ENCODE measurements at regions not wholly inside any gene's neighbourhood (a gene's known extent, or its start where the extent isn't known, plus 50 kb on each side); places are given as distances from the start of the nearest gene placed in this dataset.

DNA sequence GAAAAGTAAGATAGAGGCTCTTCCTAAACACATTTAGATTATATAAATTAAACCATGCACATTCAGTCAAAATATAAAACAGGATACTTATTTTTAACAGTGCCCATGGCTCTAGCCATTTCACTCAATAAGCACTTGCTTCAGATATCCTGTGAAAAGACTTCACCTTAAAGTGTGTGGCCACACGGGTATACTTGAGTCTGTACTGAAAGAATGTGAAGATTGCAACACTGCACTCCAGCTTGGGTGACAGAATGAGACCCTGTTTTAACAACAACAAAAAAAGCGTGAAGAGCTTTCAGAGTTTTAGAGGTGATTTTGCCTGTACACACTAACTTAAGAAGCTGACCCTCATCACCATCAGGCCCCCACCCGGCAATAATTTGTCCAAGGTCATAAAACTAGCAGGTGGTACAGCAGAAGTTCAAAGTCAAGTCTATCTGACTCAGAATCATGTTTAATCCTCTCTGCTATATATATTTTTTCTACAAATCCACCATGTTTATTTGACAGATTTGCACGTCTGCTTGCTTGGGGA lies 203.5 kb upstream of the GUCY1A2 start:
- DNase-seq (ENCODE audit: low spot score), result no peak

DNA sequence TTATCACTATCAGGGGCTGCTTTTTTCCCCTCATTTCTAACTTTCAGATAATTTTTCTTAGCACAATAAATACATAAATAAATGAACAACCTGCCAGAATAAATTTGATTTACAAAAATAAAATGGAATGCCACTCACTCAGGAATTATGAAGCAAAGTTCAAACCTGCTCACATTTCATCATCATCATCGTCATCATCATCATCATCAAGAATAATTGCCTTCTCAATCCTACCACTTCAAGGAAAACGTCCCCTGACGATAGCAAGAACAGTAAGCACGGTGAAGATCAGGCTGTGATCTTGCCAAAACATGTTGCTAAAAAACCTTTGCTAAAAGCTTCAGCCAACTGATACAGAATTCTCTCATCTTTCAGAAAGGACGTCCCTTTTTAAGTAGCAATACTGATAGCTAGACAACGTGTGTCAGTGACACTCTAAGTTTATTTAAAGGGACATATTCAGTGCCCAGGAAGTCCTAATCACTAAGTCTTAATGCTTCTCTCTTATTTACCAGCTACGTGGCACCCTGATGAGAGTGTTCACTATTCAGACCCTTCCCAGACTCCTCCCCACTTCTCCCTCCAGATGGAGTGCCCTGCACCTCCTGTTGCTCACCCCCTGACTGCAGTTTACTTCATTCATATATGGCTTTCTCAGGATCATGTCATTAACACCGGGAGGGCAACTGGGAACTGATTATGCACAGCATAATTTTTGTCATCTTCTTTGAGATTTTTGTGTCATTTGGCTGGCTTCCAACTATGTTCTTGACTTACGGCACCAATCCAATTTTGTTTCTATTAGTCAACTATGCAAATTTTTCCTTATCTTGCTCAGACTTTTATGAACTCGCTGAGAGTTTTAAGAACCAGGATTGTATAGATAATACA lies 200.1 kb upstream of the GUCY1A2 start:
- DNase-seq (ENCODE audit: low spot score), result peak; percentile 12

DNA sequence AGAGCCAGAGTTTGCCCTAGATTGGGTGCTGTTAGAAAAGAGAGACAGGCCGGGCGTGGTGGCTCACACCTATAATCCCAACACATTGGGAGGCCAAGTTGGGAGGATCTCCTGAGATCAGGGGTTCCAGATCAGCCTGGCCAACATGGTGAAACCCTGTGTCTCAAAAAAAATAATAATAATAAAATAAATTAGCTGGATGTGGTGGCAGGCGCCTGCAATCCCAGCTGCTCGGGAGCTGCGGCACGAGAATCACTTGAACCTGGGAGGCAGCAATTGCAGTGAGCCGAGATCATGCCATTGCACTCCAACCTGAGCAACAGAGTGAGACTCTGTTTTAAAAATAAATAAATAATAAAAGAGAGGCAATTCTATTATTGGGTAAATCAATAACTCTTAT lies 199.2 kb upstream of the GUCY1A2 start:
- DNase-seq (ENCODE audit: low spot score), result no peak

DNA sequence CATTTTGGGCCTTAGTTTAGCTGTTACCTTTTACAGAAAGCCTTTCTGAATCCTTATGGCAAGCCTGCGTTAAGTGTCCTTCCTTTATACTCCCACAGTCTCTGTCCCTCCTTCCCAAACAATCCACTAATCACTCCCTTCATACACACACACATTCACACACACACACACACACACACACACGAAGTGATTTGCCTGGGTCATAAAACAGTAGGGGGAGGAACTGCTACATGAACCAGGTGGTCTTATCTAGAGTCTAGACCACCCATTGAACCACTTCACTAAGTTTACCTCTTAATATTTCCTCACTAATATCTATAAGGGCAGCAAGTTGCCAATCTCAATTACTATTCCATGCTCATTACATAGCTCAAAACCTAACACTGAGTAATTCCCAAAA lies 196.7 kb upstream of the GUCY1A2 start:
- DNase-seq (ENCODE audit: low spot score), result no peak

DNA sequence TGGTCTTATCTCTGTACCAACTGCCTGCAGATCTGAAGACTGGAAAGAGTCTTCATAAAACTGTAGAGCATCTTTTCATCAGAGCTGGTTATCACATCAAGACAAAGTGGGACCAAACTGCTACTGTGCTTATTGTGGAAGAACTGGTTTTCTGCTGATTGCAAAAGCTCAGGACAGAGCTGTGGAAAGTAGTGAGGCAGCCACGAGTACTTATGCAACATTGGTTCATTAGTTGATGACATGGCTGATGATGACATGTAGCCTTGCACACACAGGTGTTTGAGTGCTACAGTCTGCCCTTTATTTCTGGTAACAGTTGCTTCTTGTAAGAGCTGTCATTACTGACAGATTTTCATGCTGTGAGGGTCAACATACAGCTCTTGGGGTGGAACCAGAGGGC lies 185.4 kb upstream of the GUCY1A2 start:
- no peak for DNase-seq (ENCODE audit: low spot score)

DNA sequence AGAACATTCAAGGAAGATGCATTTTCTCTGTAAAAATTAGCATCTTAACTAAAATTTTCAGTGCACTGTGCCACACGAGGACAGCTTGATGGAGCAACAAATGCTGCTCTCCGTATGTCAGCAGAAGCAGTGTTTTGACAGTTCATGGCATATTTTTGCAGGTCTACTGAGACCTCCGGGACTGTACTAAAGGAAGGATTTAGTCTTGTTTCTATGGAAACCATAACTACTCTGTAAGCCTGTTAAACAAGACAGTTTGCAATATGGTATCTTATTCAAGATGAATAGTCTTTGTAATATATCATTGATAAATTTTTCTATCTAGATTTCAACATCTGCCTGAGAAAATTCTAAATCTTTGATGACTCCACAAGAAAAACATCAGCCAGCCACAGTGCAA lies 184.0 kb upstream of the GUCY1A2 start:
- no peak for DNase-seq (ENCODE audit: low spot score)

DNA sequence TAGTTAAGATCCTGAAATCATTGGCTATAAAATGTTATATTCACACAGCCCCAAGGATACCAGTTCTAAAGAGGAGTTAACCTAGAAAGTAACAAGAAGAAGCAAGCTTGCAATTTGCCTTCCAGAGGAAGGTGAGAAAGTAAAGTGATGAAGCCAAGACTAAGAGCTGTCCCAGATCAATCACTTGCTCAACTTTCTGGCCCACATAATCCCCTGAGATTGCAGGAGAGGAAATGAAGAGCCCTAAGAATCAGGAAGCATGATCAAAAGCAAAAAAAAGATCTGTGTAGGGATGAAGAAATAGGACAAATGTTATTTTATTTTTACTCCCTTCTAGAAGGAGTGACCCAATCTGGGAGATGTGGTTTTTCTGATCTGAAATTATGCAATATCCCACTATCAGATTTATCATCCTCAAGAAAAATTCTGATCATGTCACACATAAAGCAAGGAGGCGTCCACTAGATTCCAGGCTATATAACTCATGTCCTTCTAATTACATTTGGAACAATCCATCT lies 180.3 kb upstream of the GUCY1A2 start:
- DNase-seq (ENCODE audit: low spot score), result no peak

DNA sequence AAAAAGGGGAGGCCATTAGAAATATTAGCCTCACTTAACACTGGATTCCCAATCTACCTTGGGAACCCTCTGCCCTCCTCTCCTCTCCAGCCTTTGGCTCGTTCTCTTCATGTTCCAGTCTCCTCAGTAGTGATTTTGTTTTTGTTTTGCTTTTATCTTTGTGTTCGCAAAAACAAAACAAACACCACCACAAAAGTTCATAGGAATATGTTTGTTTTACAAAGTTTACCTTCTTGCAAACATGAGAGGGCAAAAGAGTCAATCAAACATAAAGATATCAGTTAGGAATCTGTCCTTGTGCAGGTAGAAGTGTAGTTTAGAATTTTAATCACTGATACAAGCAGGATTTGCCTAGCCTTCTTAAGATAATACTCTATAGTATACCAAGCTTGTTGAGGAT lies 179.7 kb upstream of the GUCY1A2 start:
- DNase-seq (ENCODE audit: low spot score), result no peak

DNA sequence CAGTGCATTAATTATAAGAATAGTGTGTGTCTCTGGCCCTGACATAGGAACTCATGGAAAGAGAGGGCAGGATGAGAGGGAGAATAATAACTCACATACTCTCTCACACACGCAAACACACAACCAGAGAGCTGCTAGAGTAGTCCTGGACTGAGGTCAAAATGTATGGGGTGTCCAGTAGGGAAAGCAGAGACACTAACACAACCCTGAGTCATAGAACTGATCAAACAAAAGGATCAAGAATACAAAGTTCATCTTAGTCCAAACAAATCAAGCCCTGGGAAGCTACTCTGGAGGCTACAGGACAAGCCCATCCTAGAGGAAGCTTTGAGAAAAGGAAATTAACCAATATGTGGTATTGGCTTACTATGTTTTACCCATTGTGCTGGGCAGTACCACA lies 178.5 kb upstream of the GUCY1A2 start:
- DNase-seq (ENCODE audit: low spot score), result no peak

DNA sequence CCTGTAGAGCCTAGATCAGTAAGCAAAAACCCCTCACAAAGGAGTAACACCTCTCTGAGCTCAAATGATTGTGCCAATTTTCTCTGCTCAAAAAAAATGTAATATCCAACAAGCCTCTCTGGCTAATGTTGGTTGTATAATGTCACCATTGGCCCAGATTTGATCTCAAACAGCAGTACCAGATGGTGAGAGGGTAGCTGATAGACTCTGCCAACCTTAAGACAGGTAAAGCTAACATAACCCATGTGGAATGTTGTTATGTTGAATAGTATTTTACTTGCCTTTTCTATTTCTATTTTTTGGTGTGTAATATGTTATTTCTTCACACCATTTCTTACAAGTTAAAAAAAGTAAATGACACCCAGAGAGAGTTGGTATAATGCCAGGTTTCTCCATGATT lies 166.7 kb upstream of the GUCY1A2 start:
- no peak for DNase-seq (ENCODE audit: low spot score)

DNA sequence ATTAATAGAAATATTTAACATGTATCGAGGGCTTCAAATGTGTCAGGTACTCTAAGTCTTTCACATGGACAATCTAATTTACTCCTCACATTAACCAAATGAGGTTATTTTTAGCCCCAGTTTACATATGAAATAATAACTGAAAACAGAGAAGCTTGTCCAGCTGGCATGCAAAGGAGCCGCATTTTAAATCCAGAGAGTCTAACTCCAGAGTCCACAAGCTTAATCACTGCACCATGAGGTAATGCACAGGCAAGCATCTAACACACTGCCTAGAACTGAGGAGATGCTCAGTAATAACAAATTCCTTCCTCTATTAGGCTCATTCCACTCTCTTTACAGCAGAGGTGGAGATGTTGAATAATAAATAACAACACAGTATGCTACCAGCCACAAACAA lies 165.7 kb upstream of the GUCY1A2 start:
- no peak for DNase-seq (ENCODE audit: low spot score)

DNA sequence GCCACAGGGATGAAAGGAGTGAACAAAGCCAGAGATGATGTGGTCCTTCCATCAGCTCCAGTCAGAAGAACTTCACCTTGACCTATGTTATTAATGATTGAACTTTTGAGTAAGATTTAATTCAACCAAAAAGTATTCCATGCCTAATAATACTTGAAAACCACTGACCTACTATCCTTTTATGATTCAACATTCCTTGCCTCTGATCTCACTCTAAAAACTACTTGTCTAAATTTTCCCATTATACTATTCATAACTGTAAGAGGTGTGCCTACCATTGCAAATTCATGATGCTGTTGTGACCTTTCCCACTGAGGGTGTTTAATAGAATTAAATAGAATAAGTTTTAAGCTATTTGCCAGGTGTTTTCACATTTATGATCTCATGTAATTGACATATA lies 164.7 kb upstream of the GUCY1A2 start:
- no peak for DNase-seq (ENCODE audit: low spot score)

DNA sequence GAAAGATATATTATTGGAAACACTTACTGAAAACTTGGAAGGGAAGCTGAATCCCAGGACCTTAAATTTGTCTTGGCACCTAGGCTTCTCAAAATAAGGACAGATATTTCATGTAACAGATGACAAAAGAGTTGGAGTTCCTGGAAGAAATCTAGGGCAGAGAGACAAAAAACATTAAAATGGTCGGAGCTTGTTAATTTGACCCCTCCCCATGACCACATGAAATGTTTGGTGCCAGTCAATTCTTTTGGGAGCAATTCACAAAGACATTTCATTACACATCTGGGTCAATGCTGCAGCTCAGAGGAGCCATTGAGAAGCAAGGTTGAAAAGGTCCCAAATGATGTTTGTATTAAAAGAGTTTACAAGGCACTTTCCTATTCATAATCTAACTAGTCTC lies 162.0 kb upstream of the GUCY1A2 start:
- DNase-seq (ENCODE audit: low spot score), result no peak

DNA sequence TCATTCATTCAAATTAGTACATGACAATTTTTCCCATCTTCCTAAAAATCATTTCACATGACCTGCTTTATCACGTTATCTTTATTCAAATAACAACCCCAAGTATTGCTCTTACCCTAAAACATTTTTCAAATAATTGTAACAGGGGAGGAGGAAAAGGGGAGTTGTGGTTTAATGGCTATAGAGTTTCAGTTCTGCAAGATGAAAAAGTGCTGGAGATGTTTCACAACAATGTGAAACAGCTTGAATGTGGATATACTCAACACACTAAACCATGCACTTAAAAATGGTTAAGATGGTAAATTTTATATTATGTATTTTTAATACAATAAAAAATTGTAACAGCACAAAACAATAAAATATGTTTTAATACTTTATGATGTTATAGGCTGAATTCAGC lies 161.6 kb upstream of the GUCY1A2 start:
- no peak for DNase-seq (ENCODE audit: low spot score)

DNA sequence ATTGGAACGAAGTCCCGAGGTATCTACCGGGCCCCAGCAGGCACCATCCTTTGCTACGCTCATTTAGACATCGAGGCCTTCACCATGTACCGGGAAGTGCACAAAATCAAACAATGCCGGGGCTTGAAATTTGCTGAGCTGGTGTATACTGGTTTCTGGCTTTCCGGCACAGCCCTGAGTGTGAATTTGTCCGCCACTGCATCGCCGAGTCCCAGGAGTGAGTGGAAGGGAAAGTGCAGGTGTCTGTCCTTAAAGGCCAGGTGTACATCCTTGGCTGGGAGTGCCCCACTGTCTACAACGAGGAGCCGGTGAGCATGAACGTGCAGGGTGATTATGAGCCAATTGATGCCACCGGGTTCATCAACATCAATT lies 158.8 kb upstream of the GUCY1A2 start:
- DNase-seq (ENCODE audit: low spot score), result no peak

DNA sequence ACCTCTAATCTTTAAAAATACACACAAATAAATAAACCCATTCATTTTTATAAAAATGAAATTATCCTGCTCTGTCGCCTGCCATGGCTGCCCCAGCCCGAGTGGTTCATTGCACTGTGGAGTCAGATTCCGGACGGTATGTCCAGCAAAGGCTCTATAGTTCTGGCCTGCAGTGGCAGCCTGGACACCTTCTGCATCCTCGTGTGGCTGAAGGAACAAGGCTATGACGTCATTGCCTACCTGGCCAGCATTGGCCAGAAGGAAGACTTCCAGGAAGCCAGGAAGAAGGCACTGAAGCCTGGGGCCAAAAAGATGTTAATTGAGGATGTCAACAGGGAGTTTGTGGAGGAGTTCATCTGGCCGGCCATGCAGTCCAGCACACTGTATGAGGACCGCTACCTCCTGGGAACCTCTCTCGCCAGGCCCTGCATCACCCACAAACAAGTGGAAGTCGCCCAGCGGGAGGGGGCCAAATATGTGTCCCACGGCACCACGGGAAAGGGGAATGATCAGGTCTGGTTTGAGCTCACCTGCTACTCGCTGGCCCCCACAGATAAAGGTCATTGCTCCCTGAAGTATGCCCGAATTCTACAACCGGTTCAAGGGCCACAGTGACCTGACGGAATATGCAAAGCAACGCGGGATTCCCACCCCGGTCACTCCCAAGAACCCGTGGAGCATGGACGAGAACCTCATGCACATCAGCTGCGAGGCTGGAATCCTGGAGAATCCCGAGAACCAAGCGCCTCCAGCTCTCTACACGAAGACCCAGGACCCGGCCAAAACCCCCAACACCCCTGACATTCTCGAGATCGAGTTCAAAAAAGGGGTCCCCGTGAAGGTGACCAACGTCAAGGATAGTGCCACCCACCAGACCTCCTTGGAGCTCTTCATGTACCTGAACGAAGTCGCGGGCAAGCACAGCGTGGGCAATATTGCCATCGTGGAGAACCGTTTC lies 158.2 kb upstream of the GUCY1A2 start:
- no peak for DNase-seq (ENCODE audit: low spot score)

DNA sequence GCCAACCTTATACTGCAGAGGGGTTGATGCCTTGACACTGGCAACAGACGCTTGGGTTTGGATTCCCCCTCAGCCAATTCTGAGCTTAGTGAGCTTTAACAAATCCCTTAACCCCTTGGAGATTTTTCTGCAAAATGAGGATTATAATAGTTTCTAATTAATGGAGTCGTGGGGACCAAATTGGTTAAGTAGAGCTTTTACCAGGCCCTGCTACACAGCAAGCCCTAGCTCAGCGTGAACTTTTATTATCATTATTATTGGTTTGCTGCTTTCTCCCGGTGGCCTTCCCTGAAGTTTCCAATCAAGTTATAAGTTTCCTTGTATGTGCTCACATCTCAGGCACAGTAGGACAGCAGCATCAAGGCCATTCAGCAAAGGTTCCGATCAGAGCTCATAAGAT lies 156.6 kb upstream of the GUCY1A2 start:
- DNase-seq (ENCODE audit: low spot score), result no peak

DNA sequence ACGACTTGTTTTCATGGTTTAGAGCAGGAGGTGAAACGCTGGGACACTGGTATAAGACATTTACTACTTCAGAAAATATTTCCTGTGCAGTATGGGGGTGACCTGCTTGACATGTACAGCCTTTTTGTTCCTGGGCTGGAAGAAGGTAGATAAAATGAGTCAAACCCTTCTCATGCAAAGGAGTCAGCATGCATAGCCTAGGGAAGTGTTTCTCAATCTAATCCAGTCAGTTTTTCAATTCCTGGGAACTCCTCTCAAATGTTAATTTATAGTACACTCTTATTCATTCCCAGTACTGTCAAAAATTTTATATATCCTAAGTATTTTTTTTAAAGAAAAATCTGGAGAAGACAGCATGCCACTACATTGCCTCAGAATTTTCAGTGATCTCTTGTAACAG lies 154.7 kb upstream of the GUCY1A2 start:
- DNase-seq (ENCODE audit: low spot score), result no peak

DNA sequence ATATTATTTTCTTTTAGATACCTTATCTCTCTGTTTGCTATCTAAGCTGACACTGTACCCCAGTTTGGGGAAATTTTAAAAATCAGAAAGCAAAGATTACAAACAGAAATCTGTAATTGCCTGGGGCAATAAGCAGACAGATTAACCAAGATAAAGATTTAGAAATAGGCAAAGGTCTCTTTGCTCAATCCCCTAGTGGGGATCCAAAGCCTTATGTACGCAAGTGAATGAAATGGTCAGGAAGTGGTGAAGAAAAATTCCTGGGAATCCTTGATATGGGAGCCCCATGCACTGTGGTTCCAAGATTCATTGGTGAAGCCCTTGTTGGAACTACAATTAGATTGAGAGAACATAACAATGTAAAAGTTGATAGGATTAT lies 139.5 kb upstream of the GUCY1A2 start:
- DNase-seq (ENCODE audit: low spot score), result no peak

DNA sequence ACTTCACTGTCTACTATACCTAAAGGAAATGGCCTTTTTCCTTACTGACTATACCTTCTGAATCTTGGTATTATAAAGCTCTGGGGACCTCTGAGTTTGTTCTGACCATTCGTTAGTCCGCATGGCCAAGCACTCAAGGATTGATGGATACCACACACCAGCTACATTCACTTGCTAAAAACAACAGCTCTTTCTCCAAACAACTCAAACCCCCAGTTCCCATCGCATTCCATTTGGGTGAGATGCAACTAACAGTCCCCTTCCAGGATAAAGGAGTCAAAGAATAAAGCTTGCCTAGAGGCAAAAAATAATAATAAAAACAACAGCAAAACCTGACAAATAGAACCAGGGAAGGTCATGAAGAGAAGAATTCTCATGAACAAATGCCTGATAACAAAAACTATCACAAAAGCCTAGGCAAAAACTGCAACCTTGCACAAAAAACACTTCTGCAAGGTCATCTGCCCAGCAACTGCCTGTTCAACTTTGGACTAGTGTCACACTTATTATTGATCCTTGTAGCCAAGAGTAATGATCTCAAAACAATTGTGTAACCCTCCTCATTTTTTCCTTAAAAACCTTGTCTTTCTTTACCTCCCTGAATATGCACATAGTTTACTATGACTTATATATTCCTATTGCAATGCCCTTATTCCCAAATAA lies 139.0 kb upstream of the GUCY1A2 start:
- DNase-seq (ENCODE audit: low spot score), result no peak

DNA sequence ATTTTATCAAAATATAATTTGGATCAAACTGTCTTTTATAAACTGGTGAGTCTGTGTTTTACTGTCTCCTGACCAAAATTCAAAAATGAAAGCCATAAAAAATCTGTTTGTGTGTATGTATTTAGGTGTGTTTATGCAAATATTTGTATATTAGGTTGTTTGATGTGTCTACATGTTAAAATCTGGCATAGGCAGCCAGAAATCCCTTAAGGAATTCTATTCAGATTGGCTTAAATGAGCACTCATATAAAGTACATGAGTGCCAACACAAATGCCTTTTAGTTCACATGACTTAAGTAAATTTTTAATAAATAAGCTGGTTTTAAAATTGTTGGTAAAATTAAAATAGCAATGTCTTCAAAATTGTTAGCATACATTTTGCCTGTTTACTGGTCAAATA lies 133.3 kb upstream of the GUCY1A2 start:
- DNase-seq (ENCODE audit: low spot score), result no peak

DNA sequence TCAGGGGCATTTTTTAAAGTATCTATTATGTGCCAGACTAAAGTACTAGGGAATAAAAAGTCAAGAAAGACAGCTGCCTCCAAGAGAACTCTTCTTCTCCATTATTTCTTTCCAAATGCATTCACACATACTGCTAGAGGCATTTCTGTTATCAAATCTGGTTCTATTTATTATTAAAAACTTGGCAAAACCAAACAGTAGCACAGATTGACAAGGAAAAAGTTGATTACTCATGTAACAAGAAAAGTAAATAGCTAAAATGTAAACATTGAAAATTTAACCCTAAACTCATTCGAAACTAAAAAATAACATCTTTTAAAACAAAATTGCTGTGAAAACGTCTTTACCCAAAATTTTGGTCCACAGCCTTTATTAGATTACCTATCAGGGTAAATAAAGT lies 132.9 kb upstream of the GUCY1A2 start:
- no peak for DNase-seq (ENCODE audit: low spot score)

Data from iPS-NIHi11 (cell line).